IMR-90 (cell line): ENCODE measurements at regions not wholly inside any gene's neighbourhood (a gene's known extent, or its start where the extent isn't known, plus 50 kb on each side); places are given as distances from the start of the nearest gene placed in this dataset.

Experiments used
- CTCF ChIP-seq: conservative IDR thresholded peaks from 2 replicates; pipeline ENCODE4 v1.5.1; 2012; ENCODE audit warnings: mild to moderate bottlenecking, low read depth, low read length, improper control_type of control experiment
- MXI1 ChIP-seq: IDR thresholded peaks from 2 replicates; pipeline ENCODE4 v1.6.1; 2012; ENCODE audit warnings: low read depth, mild to moderate bottlenecking, low read length, moderate library complexity, borderline replicate concordance

- no peak for TF ChIP-seq CTCF
- no peak for TF ChIP-seq MXI1
Measured at GRCh38 chr4:127047930-127048329, 584.8 kb upstream of the INTU start.
